ENCODE measurements at regions not wholly inside any gene's neighbourhood (a gene's known extent, or its start where the extent isn't known, plus 50 kb on each side); places are given as distances from the start of the nearest gene placed in this dataset.

- TF ChIP-seq ATF3 (CRISPR knock-in tag; conservative IDR thresholded peaks at IDR 0.05), result no peak
- no peak for TF ChIP-seq GABPB1 (CRISPR knock-in tag; IDR thresholded peaks at IDR 0.05)
- no peak for TF ChIP-seq RORB (CRISPR knock-in tag; IDR thresholded peaks at IDR 0.05)
- TF ChIP-seq MXD4 (CRISPR knock-in tag; IDR thresholded peaks at IDR 0.05; ENCODE audit: borderline replicate concordance), result no peak
- no peak for TF ChIP-seq ZNF396 (CRISPR knock-in tag; IDR thresholded peaks at IDR 0.05; ENCODE audit: borderline replicate concordance)
- TF ChIP-seq ATF1 (CRISPR knock-in tag; IDR thresholded peaks at IDR 0.05), result no peak
- no peak for TF ChIP-seq NR3C1 (CRISPR knock-in tag; conservative IDR thresholded peaks at IDR 0.05; ENCODE audit: low read depth)
- no peak for TF ChIP-seq SOX15 (CRISPR knock-in tag; IDR thresholded peaks at IDR 0.05)
- no peak for TF ChIP-seq ZNF425 (CRISPR knock-in tag; conservative IDR thresholded peaks at IDR 0.05)
Measured at GRCh38 chr2:205936446-205936845, 149.5 kb downstream of the INO80D start (continued).

- H3K27me3 Mint-ChIP-seq (ENCODE audit: low read depth), result no peaks in the 10 kb centered on the region
- no peaks in the 10 kb centered on the region for H3K36me3 Mint-ChIP-seq
- DNase-seq (ENCODE audit: low spot score) (no peak), ATAC-seq (peak; percentile 57)
- POLR2A ChIA-PET, result no interaction called here
- no peak overlapping the region for H3K27ac Mint-ChIP-seq
- CTCF ChIA-PET, result interaction anchor here (0.6 to 4.3 kb wide), 8 partner anchors 9 to 158 kb away, joined by 3 to 60 read pairs (median 4); no protein-coding TSS in a partner anchor
- H3K9me3 Mint-ChIP-seq, result 0 out of 2 replicates have a peak, but pooled peaks cover under 1% of the 10 kb centered on the region
- peaks cover 27% of the 10 kb centered on the region for H3K4me1 Mint-ChIP-seq
- TF ChIP-seq MAX (CRISPR knock-in tag; IDR thresholded peaks at IDR 0.05), result no peak
- no peak for TF ChIP-seq FOXJ3 (CRISPR knock-in tag; IDR thresholded peaks at IDR 0.05; ENCODE audit: borderline replicate concordance)
- TF ChIP-seq SMAD4 (CRISPR knock-in tag; IDR thresholded peaks at IDR 0.05), result no peak
- no peak overlapping the region for H3K4me3 Mint-ChIP-seq
Measured at GRCh38 chr2:205934443-205934842, 151.5 kb downstream of the INO80D start.

GRCh38 chr2:205932861-205933260, 153.1 kb downstream of the INO80D start:
- ChIA-PET POLR2A (no interaction called here), CTCF (no interaction called here)
- no peak overlapping the region for H3K4me3 Mint-ChIP-seq
- no peaks in the 10 kb centered on the region for H3K36me3 Mint-ChIP-seq
- peaks cover 25% of the 10 kb centered on the region for H3K4me1 Mint-ChIP-seq
- ATAC-seq (no peak), DNase-seq (ENCODE audit: low spot score) (no peak)
- no peak overlapping the region for H3K27ac Mint-ChIP-seq
- H3K27me3 Mint-ChIP-seq (ENCODE audit: low read depth), result no peaks in the 10 kb centered on the region
- H3K9me3 Mint-ChIP-seq, result no peaks in the 10 kb centered on the region
- TF ChIP-seq FOXJ3 (CRISPR knock-in tag; IDR thresholded peaks at IDR 0.05; ENCODE audit: borderline replicate concordance) (no peak), TCF7 (CRISPR knock-in tag; IDR thresholded peaks at IDR 0.05; ENCODE audit: low read depth) (no peak), STAT6 (CRISPR knock-in tag; conservative IDR thresholded peaks at IDR 0.05; ENCODE audit: low read depth) (no peak), ARID4B (CRISPR knock-in tag; IDR thresholded peaks at IDR 0.05; ENCODE audit: borderline replicate concordance) (no peak), PRRX2 (CRISPR knock-in tag; IDR thresholded peaks at IDR 0.05) (no peak), ZNF317 (CRISPR knock-in tag; IDR thresholded peaks at IDR 0.05; ENCODE audit: borderline replicate concordance, low read depth) (no peak), NR2C2 (CRISPR knock-in tag; IDR thresholded peaks at IDR 0.05) (no peak), TEAD4 (CRISPR knock-in tag; IDR thresholded peaks at IDR 0.05) (no peak), ZNF425 (CRISPR knock-in tag; conservative IDR thresholded peaks at IDR 0.05) (no peak), FOXK1 (CRISPR knock-in tag; IDR thresholded peaks at IDR 0.05) (no peak)

All from WTC11 (cell line).